Esophagus muscularis mucosa (tissue), 4 donors: ENCODE measurements at regions not wholly inside any gene's neighbourhood (a gene's known extent, or its start where the extent isn't known, plus 50 kb on each side); places are given as distances from the start of the nearest gene placed in this dataset.

Source experiments
- DNase-seq: peaks from one replicate; pipeline ENCODE4 v3.0.0-alpha.2; 2017; ENCODE audit errors: extremely low spot score
- H3K27ac ChIP-seq, 4 donors: fragments of 200-600 bp; sonication (generic); replicated peaks in 1 of 4; 1 replicate in 3 of 4; 2 replicates in 1 of 4; pipeline ENCODE4 v1.5.1; 2016 to 2019; ENCODE audit warnings: mild to moderate bottlenecking in 1 of 4
- H3K27me3 ChIP-seq, 4 donors: fragments of 200-600 bp; sonication (generic); one replicate each; pipeline versions ENCODE4 v1.5.1 to v1.6.0; 2016 to 2019
- H3K36me3 ChIP-seq, 4 donors: fragments of 200-600 bp; sonication (generic); one replicate each; pipeline ENCODE4 v1.5.1; 2016 to 2019
- H3K4me1 ChIP-seq, 4 donors: fragments of 200-600 bp; sonication (generic); one replicate each; pipeline ENCODE4 v1.5.1; 2016 to 2019
- H3K4me3 ChIP-seq, 4 donors: fragments of 200-600 bp; sonication (generic); 1 replicate in 2 of 4; 2 replicates in 2 of 4; pipeline ENCODE4 v1.5.1; 2016 to 2019; ENCODE audit warnings: mild to moderate bottlenecking in 4 of 4, moderate library complexity in 1 of 4
- H3K9me3 ChIP-seq, 4 donors: fragments of 200-600 bp; sonication (generic); 1 replicate in 3 of 4; 2 replicates in 1 of 4; pipeline ENCODE4 v1.5.1; 2016 to 2019
- CTCF ChIP-seq, 3 experiments: fragments of 200-600 bp in 2 of 3; fragments of 450-650 bp in 1 of 3; sonication (generic) in 2 of 3; IDR thresholded peaks; one replicate each; pipeline ENCODE4 v1.5.1; 2017 to 2019; ENCODE audit warnings: antibody characterized with exemption in 3 of 3, mild to moderate bottlenecking in 2 of 3, moderate library complexity in 1 of 3
- EP300 ChIP-seq: sonication (generic); formaldehyde crosslinking; IDR thresholded peaks from one replicate; pipeline ENCODE4 v1.6.1; 2017; ENCODE audit warnings: antibody characterized with exemption
- POLR2A ChIP-seq: fragments of 450-650 bp; IDR thresholded peaks from one replicate; pipeline ENCODE4 v1.6.1; 2017; ENCODE audit warnings: antibody characterized with exemption, moderate library complexity, mild to moderate bottlenecking, low read depth
- POLR2AphosphoS5 ChIP-seq, 2 donors: sonication (generic); formaldehyde crosslinking; IDR thresholded peaks; one replicate each; pipeline ENCODE4 v1.6.1; 2017; ENCODE audit warnings: antibody characterized with exemption in 2 of 2
- WGBS: methylation state at CpG from one replicate; pipeline ENCODE4 v1.1.5; 2018; 5-methylcytosine and 5-hydroxymethylcytosine counted together
- intact Hi-C: fragments of 100-400 bp; cut with DNase I; formaldehyde crosslinking; loops from one replicate; pipeline ENCODE4 v1.15.1; 2023

- peaks cover 0 to 10% (median under 1%) of the 10 kb centered on the region in 4 donors for H3K9me3 ChIP-seq
- 87% methylated on average over 4 of the region's 5 CpGs for WGBS
- intact Hi-C loops = no loop called here
- no peak for DNase-seq
- H3K4me3 ChIP-seq = no peak overlapping the region
- TF ChIP-seq POLR2AphosphoS5 (IDR thresholded peaks at IDR 0.05) (no peak), EP300 (no peak)
- peaks cover 0 to 2% (median 0%) of the 10 kb centered on the region in 4 donors for H3K4me1 ChIP-seq
- no peaks in the 10 kb centered on the region for H3K36me3 ChIP-seq
- H3K27ac ChIP-seq = no peak overlapping the region
- H3K27me3 ChIP-seq = peaks cover 0 to 5% (median 0%) of the 10 kb centered on the region in 4 donors
Measured at GRCh38 chr6:106739387-106739786, 110.0 kb downstream of the QRSL1 start.

- no peak overlapping the region for H3K27ac ChIP-seq
- WGBS = 32% methylated on average over 2 of the region's 2 CpGs
- peaks cover 0 to 5% (median 0%) of the 10 kb centered on the region in 4 donors for H3K27me3 ChIP-seq
- H3K36me3 ChIP-seq = no peaks in the 10 kb centered on the region
- no peak overlapping the region for H3K4me3 ChIP-seq
- TF ChIP-seq EP300 (no peak), POLR2AphosphoS5 (IDR thresholded peaks at IDR 0.05) (no peak), POLR2A (no peak), CTCF (IDR thresholded peaks at IDR 0.05) (no peak)
- peaks cover 0 to 2% (median 0%) of the 10 kb centered on the region in 4 donors for H3K4me1 ChIP-seq
- intact Hi-C loops = no loop called here
- H3K9me3 ChIP-seq = peaks cover 0 to 10% (median 0%) of the 10 kb centered on the region in 4 donors
- DNase-seq = no peak
Measured at GRCh38 chr6:106736502-106736901, 107.1 kb downstream of the QRSL1 start.

- intact Hi-C loops = no loop called here
- H3K36me3 ChIP-seq = no peaks in the 10 kb centered on the region
- TF ChIP-seq POLR2AphosphoS5 (IDR thresholded peaks at IDR 0.05) (no peak), POLR2A (no peak), EP300 (no peak), CTCF (IDR thresholded peaks at IDR 0.05) (no peak)
- no peak overlapping the region for H3K27ac ChIP-seq
- H3K4me3 ChIP-seq = no peak overlapping the region
- peaks cover 0 to 2% (median 0%) of the 10 kb centered on the region in 4 donors for H3K4me1 ChIP-seq
- peaks cover 0 to 10% (median 0%) of the 10 kb centered on the region in 4 donors for H3K9me3 ChIP-seq
- H3K27me3 ChIP-seq = peaks cover 0 to 5% (median 0%) of the 10 kb centered on the region in 4 donors
- no peak for DNase-seq
Measured at GRCh38 chr6:106735828-106736227, 106.5 kb downstream of the QRSL1 start.

- Histone ChIP-seq H3K36me3 (no peaks in the 10 kb centered on the region), H3K9me3 (peaks cover 0 to 10% (median 0%) of the 10 kb centered on the region in 4 donors), H3K27ac (no peak overlapping the region), H3K27me3 (peaks cover 0 to 5% (median 0%) of the 10 kb centered on the region in 4 donors), H3K4me1 (peaks cover 0 to 2% (median 0%) of the 10 kb centered on the region in 4 donors), H3K4me3 (no peak overlapping the region)
- DNase-seq = no peak
- 78% methylated on average over 3 of the region's 3 CpGs for WGBS
- TF ChIP-seq CTCF (IDR thresholded peaks at IDR 0.05) (no peak), POLR2AphosphoS5 (IDR thresholded peaks at IDR 0.05) (no peak), POLR2A (no peak), EP300 (no peak)
- intact Hi-C loops = no loop called here
Measured at GRCh38 chr6:106735136-106735633, 105.8 kb downstream of the QRSL1 start.

GRCh38 chr6:106733386-106733785 is 104.0 kb downstream of the QRSL1 start:
- Histone ChIP-seq H3K27me3 (no peaks in the 10 kb centered on the region), H3K4me3 (no peak overlapping the region), H3K4me1 (no peaks in the 10 kb centered on the region), H3K36me3 (no peaks in the 10 kb centered on the region), H3K27ac (no peak overlapping the region), H3K9me3 (peaks cover 0 to 10% (median 0%) of the 10 kb centered on the region in 4 donors)
- WGBS = 83% methylated on average over 2 of the region's 2 CpGs
- intact Hi-C loops = no loop called here
- TF ChIP-seq POLR2A (no peak), POLR2AphosphoS5 (IDR thresholded peaks at IDR 0.05) (no peak), EP300 (no peak), CTCF (IDR thresholded peaks at IDR 0.05) (no peak)
- DNase-seq = no peak
